PC-3 (cell line): ENCODE measurements at regions not wholly inside any gene's neighbourhood (a gene's known extent, or its start where the extent isn't known, plus 50 kb on each side); places are given as distances from the start of the nearest gene placed in this dataset.

Source experiments
- ATAC-seq: fragments of 200-7000 bp; cut with Tn5 transposase; 2 replicates; pipeline ENCODE4 v1.9.1; 2020; ENCODE audit warnings: mild to moderate bottlenecking, moderate library complexity
- BruUV-seq: library from RNA; stranded (reverse); fragments of 400-500 nt; replicated peaks from 2 replicates; lab custom pipeline; 2021; lab: Mats Ljungman, UMichigan
- CTCF ChIA-PET: fragments of 300-600 bp; sonication (Branson Sonifier 250); formaldehyde crosslinking; loops from one replicate; lab custom pipeline; 2022; ENCODE audit warnings: antibody characterized with exemption; lab: Charles Lee
- POLR2A ChIA-PET: fragments of 300-600 bp; sonication (Branson Sonifier 250); formaldehyde crosslinking; loops from one replicate; lab custom pipeline; 2022; ENCODE audit warnings: antibody characterized with exemption; ENCODE audit not compliant: unreplicated experiment; lab: Charles Lee
- DNase-seq: peaks from one replicate; pipeline ENCODE4 v3.0.0-alpha.2; 2015
- H2AFZ ChIP-seq: fragments of 300-600 bp; sonication (generic); 2 replicates; pipeline ENCODE4 v1.6.0; 2016; ENCODE audit warnings: antibody characterized with exemption, low read length
- H3F3A ChIP-seq: fragments of 300-600 bp; sonication (generic); one replicate; pipeline ENCODE4 v1.6.0; 2017; ENCODE audit warnings: antibody characterized with exemption, low read length, control low read depth, mild to moderate bottlenecking; ENCODE audit not compliant: unreplicated experiment
- H3K27ac ChIP-seq: fragments of 300-600 bp; sonication (generic); 2 replicates; pipeline ENCODE4 v1.5.1; 2016; ENCODE audit warnings: mild to moderate bottlenecking, low read length
- H3K27me3 ChIP-seq: fragments of 300-600 bp; sonication (generic); 2 replicates; pipeline ENCODE4 v1.6.1; 2016; ENCODE audit warnings: low read length, mixed read lengths
- H3K36me3 ChIP-seq: fragments of 300-600 bp; sonication (generic); 2 replicates; pipeline ENCODE4 v1.6.1; 2016; ENCODE audit warnings: low read depth, mixed run types, low read length, mixed read lengths
- H3K4me1 ChIP-seq: fragments of 300-600 bp; sonication (generic); 2 replicates; pipeline ENCODE4 v1.5.1; 2016; ENCODE audit warnings: low read length; ENCODE audit not compliant: insufficient read depth
- H3K4me2 ChIP-seq: fragments of 300-600 bp; sonication (generic); 2 replicates; pipeline ENCODE4 v1.6.0; 2016; ENCODE audit warnings: low read length
- H3K4me3 ChIP-seq: fragments of 300-600 bp; sonication (generic); 2 replicates; pipeline ENCODE4 v1.5.1; 2016; ENCODE audit warnings: mild to moderate bottlenecking, low read length, mixed read lengths
- H3K79me2 ChIP-seq: fragments of 300-600 bp; sonication (generic); 2 replicates; pipeline ENCODE4 v1.6.1; 2017; ENCODE audit warnings: low read length, mixed read lengths
- H3K9ac ChIP-seq: fragments of 300-600 bp; sonication (generic); 2 replicates; pipeline ENCODE4 v1.6.0; 2016; ENCODE audit warnings: mild to moderate bottlenecking, low read length
- H3K9me2 ChIP-seq: fragments of 300-600 bp; sonication (generic); replicated peaks from 2 replicates; pipeline ENCODE4 v1.6.1; 2016; ENCODE audit warnings: mixed run types, low read length, mixed read lengths
- H3K9me3 ChIP-seq: fragments of 300-600 bp; sonication (generic); 2 replicates; pipeline ENCODE4 v1.6.1; 2016; ENCODE audit warnings: low read length, mixed read lengths
- H4K20me1 ChIP-seq: fragments of 300-600 bp; sonication (generic); 2 replicates; pipeline ENCODE4 v1.6.1; 2016; ENCODE audit warnings: low read length, mixed read lengths
- EZH2 ChIP-seq: fragments of 300-600 bp; sonication (generic); IDR thresholded peaks from one replicate; pipeline ENCODE4 v1.6.1; 2017; ENCODE audit warnings: antibody characterized with exemption, mild to moderate bottlenecking, low read length; ENCODE audit not compliant: unreplicated experiment
- EZH2phosphoT487 ChIP-seq: fragments of 300-600 bp; sonication (generic); IDR thresholded peaks from 2 replicates; pipeline ENCODE4 v1.6.1; 2018; ENCODE audit warnings: mild to moderate bottlenecking, antibody characterized with exemption, low read length, borderline replicate concordance
- intact Hi-C: fragments of 100-400 bp; cut with micrococcal nuclease; formaldehyde crosslinking; loops from 2 replicates; pipeline ENCODE4 v1.9.0; 2023
- TF ChIP-seq, protein P1 (sequence below): fragments of 300-600 bp; sonication (generic); conservative IDR thresholded peaks from 2 replicates; pipeline ENCODE4 v1.5.1; 2017; ENCODE audit warnings: antibody characterized with exemption, low read depth, mild to moderate bottlenecking, low read length

DNA sequence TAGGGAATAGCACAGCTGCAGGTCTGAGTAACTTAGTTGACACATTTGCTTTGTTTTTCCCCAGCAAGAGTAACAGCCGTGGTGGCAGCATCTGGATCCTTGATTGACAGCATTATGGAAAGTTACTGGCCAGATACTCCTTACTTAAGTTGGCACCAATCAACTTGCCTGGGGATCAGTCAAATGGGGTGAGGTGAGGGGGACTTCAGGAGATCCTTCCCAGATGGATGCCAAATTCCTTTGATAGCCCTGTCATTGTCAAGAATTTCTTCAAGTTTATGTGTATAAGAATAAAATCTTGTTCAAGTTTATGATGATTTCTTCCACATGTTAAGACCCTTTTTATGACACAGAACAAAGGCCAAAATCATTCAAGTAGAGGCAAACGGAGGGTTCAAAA is 618.4 kb downstream of the SLC6A15 start:
- POLR2A ChIA-PET, result no interaction called here

DNA sequence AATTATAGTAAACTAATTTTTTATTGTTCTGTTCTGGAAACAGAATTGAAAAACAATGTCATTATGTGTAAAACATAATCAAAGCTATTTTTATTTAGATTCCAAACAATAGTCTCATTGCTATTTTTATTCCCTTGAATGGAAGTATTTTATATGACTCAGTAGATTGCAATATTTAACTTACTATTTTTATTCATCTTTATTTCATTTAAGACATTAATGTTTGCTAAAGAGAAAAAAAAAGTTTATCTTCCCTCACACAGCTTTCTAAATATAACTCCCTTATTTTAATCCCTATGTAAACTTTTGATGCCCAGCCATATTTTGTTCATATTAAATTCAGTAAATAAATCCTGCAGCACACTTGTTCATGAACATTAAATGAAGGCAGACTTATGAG is 622.4 kb downstream of the SLC6A15 start:
- Histone ChIP-seq H3K79me2 (no peaks in the 10 kb centered on the region), H3K4me1 (peaks cover 7% of the 10 kb centered on the region; the same call in 1 of the 2 replicates), H3K36me3 (no peaks in the 10 kb centered on the region), H3K27me3 (no peaks in the 10 kb centered on the region), H3K4me3 (no peak overlapping the region), H3K9ac (no peak overlapping the region), H4K20me1 (no peaks in the 10 kb centered on the region), H2AFZ (no peak overlapping the region), H3K9me2 (no peaks in the 10 kb centered on the region), H3K4me2 (no peak overlapping the region; the same call in 1 of the 2 replicates), H3K27ac (no peak overlapping the region), H3K9me3 (no peaks in the 10 kb centered on the region), H3F3A (no peaks in the 10 kb centered on the region)
- intact Hi-C loops, result no loop called here
- ATAC-seq (peak; percentile 57), DNase-seq (peak; percentile 35)
- POLR2A ChIA-PET, result interaction anchor here (0.6 kb wide), 1 partner anchor 15 kb away, joined by 3 read pairs; no protein-coding TSS in a partner anchor
- CTCF ChIA-PET, result interaction anchor here (0.6 kb wide), 1 partner anchor 1605 kb away, joined by 3 read pairs; no protein-coding TSS in a partner anchor
- TF ChIP-seq, protein P1, sequence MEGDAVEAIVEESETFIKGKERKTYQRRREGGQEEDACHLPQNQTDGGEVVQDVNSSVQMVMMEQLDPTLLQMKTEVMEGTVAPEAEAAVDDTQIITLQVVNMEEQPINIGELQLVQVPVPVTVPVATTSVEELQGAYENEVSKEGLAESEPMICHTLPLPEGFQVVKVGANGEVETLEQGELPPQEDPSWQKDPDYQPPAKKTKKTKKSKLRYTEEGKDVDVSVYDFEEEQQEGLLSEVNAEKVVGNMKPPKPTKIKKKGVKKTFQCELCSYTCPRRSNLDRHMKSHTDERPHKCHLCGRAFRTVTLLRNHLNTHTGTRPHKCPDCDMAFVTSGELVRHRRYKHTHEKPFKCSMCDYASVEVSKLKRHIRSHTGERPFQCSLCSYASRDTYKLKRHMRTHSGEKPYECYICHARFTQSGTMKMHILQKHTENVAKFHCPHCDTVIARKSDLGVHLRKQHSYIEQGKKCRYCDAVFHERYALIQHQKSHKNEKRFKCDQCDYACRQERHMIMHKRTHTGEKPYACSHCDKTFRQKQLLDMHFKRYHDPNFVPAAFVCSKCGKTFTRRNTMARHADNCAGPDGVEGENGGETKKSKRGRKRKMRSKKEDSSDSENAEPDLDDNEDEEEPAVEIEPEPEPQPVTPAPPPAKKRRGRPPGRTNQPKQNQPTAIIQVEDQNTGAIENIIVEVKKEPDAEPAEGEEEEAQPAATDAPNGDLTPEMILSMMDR, result no peak
- TF ChIP-seq EZH2, result no peak
- TF ChIP-seq EZH2phosphoT487, result no peak
- no TSS peak for BruUV-seq

More for the DNA sequence above, 618.4 kb downstream of the SLC6A15 start:
- Histone ChIP-seq H3K27ac (no peak overlapping the region), H3K4me1 (peaks cover 7% of the 10 kb centered on the region; the same call in 1 of the 2 replicates), H3K4me2 (no peak overlapping the region), H3K9me2 (no peaks in the 10 kb centered on the region), H2AFZ (no peak overlapping the region), H4K20me1 (no peaks in the 10 kb centered on the region), H3F3A (no peaks in the 10 kb centered on the region), H3K9ac (no peak overlapping the region), H3K79me2 (no peaks in the 10 kb centered on the region), H3K9me3 (no peaks in the 10 kb centered on the region), H3K4me3 (no peak overlapping the region), H3K27me3 (no peaks in the 10 kb centered on the region), H3K36me3 (no peaks in the 10 kb centered on the region)
- CTCF ChIA-PET, result no interaction called here
- BruUV-seq, result no TSS peak
- DNase-seq (no peak), ATAC-seq (no peak)
- intact Hi-C loops, result no loop called here
- TF ChIP-seq EZH2phosphoT487 (no peak), EZH2 (no peak)
- TF ChIP-seq, protein P1, result no peak

DNA sequence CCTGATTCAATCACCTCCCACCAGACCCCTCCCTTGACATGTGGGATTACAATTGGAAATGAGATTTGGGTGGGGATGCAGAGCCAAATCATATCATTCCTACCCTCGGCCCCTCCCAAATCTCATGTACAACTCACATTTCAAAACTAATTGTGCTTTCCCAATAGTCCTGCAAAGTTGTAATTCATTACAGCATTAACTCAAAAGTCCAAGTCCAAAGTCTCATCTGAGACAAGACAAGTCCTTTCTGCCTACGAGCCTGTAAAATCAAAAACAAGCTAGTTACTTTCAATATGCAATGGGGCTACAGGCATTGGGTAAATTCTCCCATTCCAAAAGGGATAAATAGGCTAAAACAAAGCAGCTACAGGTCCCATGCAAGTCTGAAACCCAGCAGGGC is 634.6 kb downstream of the SLC6A15 start:
- Histone ChIP-seq H3K9me3 (no peaks in the 10 kb centered on the region), H3K4me3 (no peak overlapping the region), H3K9ac (no peak overlapping the region), H2AFZ (no peak overlapping the region), H3F3A (no peaks in the 10 kb centered on the region), H4K20me1 (no peaks in the 10 kb centered on the region), H3K27me3 (no peaks in the 10 kb centered on the region), H3K4me2 (no peak overlapping the region), H3K79me2 (no peaks in the 10 kb centered on the region), H3K36me3 (no peaks in the 10 kb centered on the region), H3K4me1 (no peaks in the 10 kb centered on the region; the same call in 1 of the 2 replicates), H3K27ac (no peak overlapping the region), H3K9me2 (no peaks in the 10 kb centered on the region)
- no peak for TF ChIP-seq EZH2
- TF ChIP-seq, protein P1, result no peak
- no peak for TF ChIP-seq EZH2phosphoT487
- ATAC-seq, result no peak
- DNase-seq, result no peak
- no TSS peak for BruUV-seq
- intact Hi-C loops, result no loop called here
- CTCF ChIA-PET, result no interaction called here
- POLR2A ChIA-PET, result no interaction called here
